MM.1S (cell line): ENCODE measurements at regions not wholly inside any gene's neighbourhood (a gene's known extent, or its start where the extent isn't known, plus 50 kb on each side); places are given as distances from the start of the nearest gene placed in this dataset.
"Not testable (repeated sequence)": the region's sequence is repeated elsewhere in the genome, so short reads cannot be mapped to it uniquely, and the experiment has no call there.

Experiments
- EZH2 ChIP-seq: fragments of 300-600 bp; sonication (generic); optimal IDR thresholded peaks from 2 replicates; pipeline ENCODE3; 2017; ENCODE audit warnings: low read depth, mild to moderate bottlenecking, antibody characterized with exemption, low read length, mixed read lengths
- EZH2phosphoT487 ChIP-seq: fragments of 300-600 bp; sonication (generic); IDR thresholded peaks from 2 replicates; pipeline ENCODE4 v1.6.1; 2018; ENCODE audit warnings: antibody characterized with exemption, low read length
- TF ChIP-seq, protein P1 (sequence below): fragments of 300-600 bp; sonication (generic); IDR thresholded peaks from 2 replicates; pipeline ENCODE4 v1.5.1; 2016; ENCODE audit warnings: antibody characterized with exemption, low read length, mixed read lengths

- TF ChIP-seq, protein P1, sequence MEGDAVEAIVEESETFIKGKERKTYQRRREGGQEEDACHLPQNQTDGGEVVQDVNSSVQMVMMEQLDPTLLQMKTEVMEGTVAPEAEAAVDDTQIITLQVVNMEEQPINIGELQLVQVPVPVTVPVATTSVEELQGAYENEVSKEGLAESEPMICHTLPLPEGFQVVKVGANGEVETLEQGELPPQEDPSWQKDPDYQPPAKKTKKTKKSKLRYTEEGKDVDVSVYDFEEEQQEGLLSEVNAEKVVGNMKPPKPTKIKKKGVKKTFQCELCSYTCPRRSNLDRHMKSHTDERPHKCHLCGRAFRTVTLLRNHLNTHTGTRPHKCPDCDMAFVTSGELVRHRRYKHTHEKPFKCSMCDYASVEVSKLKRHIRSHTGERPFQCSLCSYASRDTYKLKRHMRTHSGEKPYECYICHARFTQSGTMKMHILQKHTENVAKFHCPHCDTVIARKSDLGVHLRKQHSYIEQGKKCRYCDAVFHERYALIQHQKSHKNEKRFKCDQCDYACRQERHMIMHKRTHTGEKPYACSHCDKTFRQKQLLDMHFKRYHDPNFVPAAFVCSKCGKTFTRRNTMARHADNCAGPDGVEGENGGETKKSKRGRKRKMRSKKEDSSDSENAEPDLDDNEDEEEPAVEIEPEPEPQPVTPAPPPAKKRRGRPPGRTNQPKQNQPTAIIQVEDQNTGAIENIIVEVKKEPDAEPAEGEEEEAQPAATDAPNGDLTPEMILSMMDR = not testable (repeated sequence)
- TF ChIP-seq EZH2, EZH2phosphoT487: not testable (repeated sequence)
Observed at GRCh38 chr9:97089361-97089760, 50.4 kb upstream of the CTSV start.
